ENCODE measurements at regions not wholly inside any gene's neighbourhood (a gene's known extent, or its start where the extent isn't known, plus 50 kb on each side); places are given as distances from the start of the nearest gene placed in this dataset.

DNA sequence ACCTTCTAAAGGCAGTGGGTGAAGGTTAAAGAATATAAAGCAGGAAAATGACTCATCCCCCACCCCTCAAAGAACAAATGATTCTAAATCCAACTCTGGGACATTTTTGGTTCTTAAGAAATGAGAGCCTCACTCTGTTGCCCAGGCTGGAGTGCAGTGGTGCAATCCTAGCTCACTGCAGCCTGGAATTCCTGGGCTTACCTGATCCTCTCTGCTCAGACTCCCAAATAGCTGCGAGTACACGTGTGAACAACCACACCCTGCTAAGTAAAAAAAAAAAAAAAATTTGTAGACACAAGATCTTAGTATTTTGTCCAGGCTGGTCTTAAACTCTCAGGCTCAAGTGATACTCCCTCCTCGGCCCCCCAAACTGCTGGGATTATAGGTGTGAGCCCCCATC is 298.8 kb upstream of the MAF start:
- no peak for DNase-seq (ENCODE audit: low read depth)
- TF ChIP-seq, protein P1, sequence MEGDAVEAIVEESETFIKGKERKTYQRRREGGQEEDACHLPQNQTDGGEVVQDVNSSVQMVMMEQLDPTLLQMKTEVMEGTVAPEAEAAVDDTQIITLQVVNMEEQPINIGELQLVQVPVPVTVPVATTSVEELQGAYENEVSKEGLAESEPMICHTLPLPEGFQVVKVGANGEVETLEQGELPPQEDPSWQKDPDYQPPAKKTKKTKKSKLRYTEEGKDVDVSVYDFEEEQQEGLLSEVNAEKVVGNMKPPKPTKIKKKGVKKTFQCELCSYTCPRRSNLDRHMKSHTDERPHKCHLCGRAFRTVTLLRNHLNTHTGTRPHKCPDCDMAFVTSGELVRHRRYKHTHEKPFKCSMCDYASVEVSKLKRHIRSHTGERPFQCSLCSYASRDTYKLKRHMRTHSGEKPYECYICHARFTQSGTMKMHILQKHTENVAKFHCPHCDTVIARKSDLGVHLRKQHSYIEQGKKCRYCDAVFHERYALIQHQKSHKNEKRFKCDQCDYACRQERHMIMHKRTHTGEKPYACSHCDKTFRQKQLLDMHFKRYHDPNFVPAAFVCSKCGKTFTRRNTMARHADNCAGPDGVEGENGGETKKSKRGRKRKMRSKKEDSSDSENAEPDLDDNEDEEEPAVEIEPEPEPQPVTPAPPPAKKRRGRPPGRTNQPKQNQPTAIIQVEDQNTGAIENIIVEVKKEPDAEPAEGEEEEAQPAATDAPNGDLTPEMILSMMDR (conservative IDR thresholded peaks at IDR 0.05; ENCODE audit: low read depth, low read length): no peak
- H3K4me3 ChIP-seq (ENCODE audit: low read length): no peak overlapping the region

GRCh38 chr16:79898703-79899102 is 298.2 kb upstream of the MAF start:
- TF ChIP-seq, protein P1 (conservative IDR thresholded peaks at IDR 0.05; ENCODE audit: low read depth, low read length): no peak
- no peak for DNase-seq (ENCODE audit: low read depth)
- no peak overlapping the region for H3K4me3 ChIP-seq (ENCODE audit: low read length)

DNA sequence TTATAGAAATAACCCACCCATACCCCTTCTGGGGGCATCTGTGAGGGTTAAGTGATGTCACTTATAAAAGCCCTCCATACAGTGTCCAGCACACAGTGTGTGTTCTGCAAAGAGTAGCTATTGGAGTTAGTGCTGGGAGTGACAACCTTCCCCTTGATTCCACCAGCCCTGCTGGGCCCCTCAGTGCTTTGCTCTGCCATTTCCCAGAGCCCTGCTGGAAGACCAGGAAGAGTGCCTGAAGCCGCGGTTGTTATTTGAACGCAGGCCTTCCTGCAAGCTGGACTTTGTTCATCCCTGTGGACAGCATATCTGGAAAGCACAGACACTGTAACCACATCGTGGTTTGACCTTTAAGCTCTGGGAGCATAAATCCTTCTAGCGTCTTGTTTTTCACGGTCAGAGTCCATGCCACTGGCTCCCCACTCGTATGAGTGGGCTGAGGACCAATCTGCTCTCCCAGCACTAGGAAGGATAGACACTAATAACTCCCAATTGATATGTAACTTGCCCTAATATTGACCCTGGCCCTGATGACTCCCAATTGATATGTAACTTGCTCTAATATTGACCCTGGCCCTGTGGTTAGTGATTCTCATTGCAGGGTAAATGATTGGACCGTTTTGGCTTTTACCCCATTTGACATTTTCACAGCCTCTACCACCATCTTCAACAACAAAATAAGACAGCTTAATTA is 297.1 kb upstream of the MAF start:
- TF ChIP-seq, protein P1 (conservative IDR thresholded peaks at IDR 0.05; ENCODE audit: low read depth, low read length): no peak
- DNase-seq (ENCODE audit: low read depth): no peak
- no peak overlapping the region for H3K4me3 ChIP-seq (ENCODE audit: low read length)

DNA sequence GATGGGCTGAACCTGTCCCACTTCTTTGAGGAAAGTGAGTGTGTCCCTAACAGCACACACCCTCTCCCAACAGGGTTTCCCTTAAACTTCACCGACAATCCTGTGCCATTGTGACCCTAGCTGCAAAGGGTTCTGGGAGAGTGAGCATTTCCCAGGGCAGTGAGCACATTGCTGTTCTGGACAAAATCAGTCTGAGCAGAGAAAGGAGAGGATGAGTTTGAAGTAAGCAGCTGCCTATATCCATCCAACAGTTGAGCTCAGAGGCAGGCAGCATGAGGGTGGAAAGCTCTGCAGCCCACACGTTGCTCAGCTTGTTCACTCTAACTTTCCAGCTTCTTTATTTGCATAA is 296.5 kb upstream of the MAF start:
- no peak for DNase-seq (ENCODE audit: low read depth)
- TF ChIP-seq, protein P1 (conservative IDR thresholded peaks at IDR 0.05; ENCODE audit: low read depth, low read length): no peak
- no peak overlapping the region for H3K4me3 ChIP-seq (ENCODE audit: low read length)

DNA sequence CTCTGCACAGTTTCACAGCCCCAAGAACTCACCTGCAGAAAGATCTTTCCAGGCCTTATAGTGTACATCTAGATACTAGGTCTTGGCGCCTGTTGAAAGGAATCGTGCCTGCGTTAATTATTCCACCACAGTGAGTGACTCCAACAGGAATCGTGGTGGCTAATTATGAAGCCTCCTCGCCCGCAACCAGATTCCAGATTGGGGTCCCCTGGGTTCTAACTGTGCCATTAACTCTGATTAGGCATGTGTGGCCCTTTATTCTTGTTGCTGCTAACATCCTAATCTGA is 295.3 kb upstream of the MAF start:
- DNase-seq (ENCODE audit: low read depth): no peak
- TF ChIP-seq, protein P1 (conservative IDR thresholded peaks at IDR 0.05; ENCODE audit: low read depth, low read length): no peak
- no peak overlapping the region for H3K4me3 ChIP-seq (ENCODE audit: low read length)

DNA sequence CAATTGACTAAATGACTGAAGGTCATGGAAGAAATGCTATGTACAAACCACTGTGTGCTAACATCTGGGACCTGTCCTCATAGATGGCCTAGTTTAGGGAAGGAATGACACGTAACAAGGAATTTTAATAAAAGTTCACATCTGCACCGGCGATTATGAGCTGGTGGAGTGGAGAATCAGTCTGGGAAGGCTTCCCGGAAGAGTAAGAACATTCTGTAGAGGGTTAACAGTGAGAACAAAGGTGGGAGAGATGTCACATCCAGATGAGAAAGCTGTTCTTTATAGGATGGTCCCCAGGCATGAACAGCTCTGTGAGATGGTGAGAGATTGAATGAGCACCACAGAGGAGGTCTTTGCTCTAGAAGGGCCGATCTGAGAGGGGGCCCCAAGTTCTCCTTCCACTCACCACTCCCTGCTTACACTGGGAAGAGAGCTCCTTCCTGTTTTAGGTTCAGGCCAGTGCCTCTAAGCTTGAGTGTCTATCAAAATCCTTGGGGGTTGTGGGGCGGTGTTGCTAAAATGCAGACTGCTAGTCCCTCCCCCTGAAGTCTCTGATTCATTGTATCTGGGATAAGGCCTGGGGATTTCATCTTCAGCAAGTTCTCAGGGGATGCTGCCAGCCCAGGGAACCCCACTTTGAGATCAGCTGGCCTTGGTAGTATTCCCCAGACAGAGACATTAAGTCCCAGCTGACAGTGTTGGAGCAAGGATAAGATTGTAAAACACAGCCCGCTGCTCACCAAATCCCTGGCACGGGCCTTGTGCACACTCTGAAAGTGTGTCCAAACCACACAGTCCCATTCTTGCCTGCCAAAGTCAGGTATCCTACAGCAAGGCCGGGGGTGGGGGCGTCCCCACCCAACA is 294.7 kb upstream of the MAF start:
- TF ChIP-seq, protein P1 (conservative IDR thresholded peaks at IDR 0.05; ENCODE audit: low read depth, low read length): no peak
- no peak for DNase-seq (ENCODE audit: low read depth)
- H3K4me3 ChIP-seq (ENCODE audit: low read length): no peak overlapping the region

DNA sequence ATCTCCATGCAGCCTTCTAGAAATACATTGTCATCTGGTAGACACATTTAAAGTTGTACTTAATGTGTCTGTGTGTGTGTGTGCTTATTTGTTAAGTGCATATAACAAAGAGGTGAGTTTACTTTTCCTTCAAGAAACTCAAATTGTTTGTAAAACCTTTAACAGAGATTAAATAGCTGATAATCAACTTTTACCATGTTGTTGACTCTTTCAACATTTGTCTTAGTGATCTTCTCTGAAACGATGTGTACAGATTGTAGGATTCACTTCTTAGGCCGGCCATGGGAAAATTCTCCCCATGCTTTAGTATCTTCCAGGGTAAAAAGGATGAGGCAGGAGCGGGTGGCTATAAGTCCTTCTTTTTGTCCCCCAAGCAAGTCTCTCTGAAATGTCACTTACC is 292.9 kb upstream of the MAF start:
- DNase-seq (ENCODE audit: low read depth): no peak
- TF ChIP-seq, protein P1 (conservative IDR thresholded peaks at IDR 0.05; ENCODE audit: low read depth, low read length): no peak
- no peak overlapping the region for H3K4me3 ChIP-seq (ENCODE audit: low read length)

All from retinal pigment epithelial cell (primary cell).